ENCODE measurements at regions not wholly inside any gene's neighbourhood (a gene's known extent, or its start where the extent isn't known, plus 50 kb on each side); places are given as distances from the start of the nearest gene placed in this dataset.
"Not testable (repeated sequence)": the region's sequence is repeated elsewhere in the genome, so short reads cannot be mapped to it uniquely, and the experiment has no call there.

GRCh38 chr3:96622878-96623277 is 191.5 kb upstream of the EPHA6 start:
- Histone ChIP-seq H3K36me3 (no peaks in the 10 kb centered on the region), H3K9me3 (peaks cover 0 to 13% (median 0%) of the 10 kb centered on the region in 8 donors), H3K27me3 (replicated peaks in 1 of 7) (no peaks in the 10 kb centered on the region), H3K4me3 (no peak overlapping the region), H3K4me1 (no peaks in the 10 kb centered on the region), H3K27ac (no peak overlapping the region)
- intact Hi-C loops (cut with DNase I; ENCODE audit: low total_unique reads) = no loop called here
- no peak for DNase-seq
- 78 to 96% (median 92%) methylated on average over 2 of the region's 2 CpGs for WGBS, 5 donors
- TF ChIP-seq POLR2A (IDR thresholded peaks at IDR 0.05) (no peak), CTCF (IDR thresholded peaks at IDR 0.05 in 8 of 11, conservative IDR thresholded peaks at IDR 0.05 in 3 of 11) (no peak)

- no peak for DNase-seq
- Histone ChIP-seq H3K27me3 (replicated peaks in 1 of 7) (no peaks in the 10 kb centered on the region), H3K27ac (no peak overlapping the region), H3K9me3 (no peaks in the 10 kb centered on the region), H3K36me3 (no peaks in the 10 kb centered on the region), H3K4me3 (no peak overlapping the region), H3K4me1 (no peaks in the 10 kb centered on the region)
- TF ChIP-seq POLR2AphosphoS5 (IDR thresholded peaks at IDR 0.05) = no peak
- no peak for TF ChIP-seq CTCF (IDR thresholded peaks at IDR 0.05 in 8 of 11, conservative IDR thresholded peaks at IDR 0.05 in 3 of 11)
- 64 to 97% (median 89%) methylated on average over 1 of the region's 1 CpG for WGBS, 5 donors
- intact Hi-C loops (cut with DNase I; ENCODE audit: low total_unique reads) = no loop called here
These were observed 183.3 kb upstream of the EPHA6 start for GRCh38 chr3:96631050-96631449.

- 81 to 92% (median 85%) methylated on average over 14 to 20 of the region's 20 CpGs for WGBS, 5 donors
- Histone ChIP-seq H3K27ac (no peak overlapping the region), H3K9me3 (peaks cover 0 to 12% (median 2%) of the 10 kb centered on the region in 8 donors), H3K4me1 (no peaks in the 10 kb centered on the region), H3K27me3 (replicated peaks in 1 of 7) (no peaks in the 10 kb centered on the region), H3K36me3 (no peaks in the 10 kb centered on the region), H3K4me3 (no peak overlapping the region)
- TF ChIP-seq CTCF (IDR thresholded peaks at IDR 0.05 in 8 of 11, conservative IDR thresholded peaks at IDR 0.05 in 3 of 11) = no peak
- no peak for TF ChIP-seq POLR2AphosphoS5 (IDR thresholded peaks at IDR 0.05)
- no peak for TF ChIP-seq POLR2A (IDR thresholded peaks at IDR 0.05)
- DNase-seq = no peak
- intact Hi-C loops (cut with DNase I; ENCODE audit: low total_unique reads) = no loop called here
These were observed 167.8 kb upstream of the EPHA6 start for GRCh38 chr3:96646596-96646995.

- H3K36me3 ChIP-seq = no peaks in the 10 kb centered on the region
- TF ChIP-seq POLR2AphosphoS5 (IDR thresholded peaks at IDR 0.05) = no peak
- TF ChIP-seq CTCF (IDR thresholded peaks at IDR 0.05 in 8 of 11, conservative IDR thresholded peaks at IDR 0.05 in 3 of 11) = no peak
- TF ChIP-seq POLR2A (IDR thresholded peaks at IDR 0.05) = no peak
- DNase-seq = no peak
- intact Hi-C loops (cut with DNase I; ENCODE audit: low total_unique reads) = no loop called here
- no peak overlapping the region for H3K27ac ChIP-seq
- 81 to 88% (median 87%) methylated on average over 8 of the region's 8 CpGs for WGBS, 5 donors
- no peaks in the 10 kb centered on the region for H3K27me3 ChIP-seq (replicated peaks in 1 of 7)
- H3K4me3 ChIP-seq = no peak overlapping the region
- peaks cover 0 to 28% (median 10%) of the 10 kb centered on the region in 8 donors for H3K9me3 ChIP-seq
- H3K4me1 ChIP-seq = no peaks in the 10 kb centered on the region
These were observed 156.7 kb upstream of the EPHA6 start for GRCh38 chr3:96657710-96658109.

- intact Hi-C loops (cut with DNase I; ENCODE audit: low total_unique reads); DNase-seq; H3K36me3 ChIP-seq; H3K27me3 ChIP-seq (replicated peaks in 1 of 7); H3K4me1 ChIP-seq; H3K27ac ChIP-seq; H3K4me3 ChIP-seq: not testable (repeated sequence)
- peaks cover 0 to 19% (median 0%) of the 10 kb centered on the region in 8 donors for H3K9me3 ChIP-seq
- WGBS, 5 donors = 75 to 80% (median 77%) methylated on average over 7 of the region's 7 CpGs
These were observed 142.4 kb upstream of the EPHA6 start for GRCh38 chr3:96671861-96672595.

Data from spleen (tissue), 11 donors.